ENCODE measurements at regions not wholly inside any gene's neighbourhood (a gene's known extent, or its start where the extent isn't known, plus 50 kb on each side); places are given as distances from the start of the nearest gene placed in this dataset.
"Not testable (repeated sequence)": the region's sequence is repeated elsewhere in the genome, so short reads cannot be mapped to it uniquely, and the experiment has no call there.

- DNase-seq (ENCODE audit: low spot score) = no peak
Measured at GRCh38 chr13:58369936-58370335, 738.4 kb downstream of the PCDH17 start.

GRCh38 chr13:58376349-58376748 is 744.8 kb downstream of the PCDH17 start:
- DNase-seq (ENCODE audit: low spot score) = no peak

DNA sequence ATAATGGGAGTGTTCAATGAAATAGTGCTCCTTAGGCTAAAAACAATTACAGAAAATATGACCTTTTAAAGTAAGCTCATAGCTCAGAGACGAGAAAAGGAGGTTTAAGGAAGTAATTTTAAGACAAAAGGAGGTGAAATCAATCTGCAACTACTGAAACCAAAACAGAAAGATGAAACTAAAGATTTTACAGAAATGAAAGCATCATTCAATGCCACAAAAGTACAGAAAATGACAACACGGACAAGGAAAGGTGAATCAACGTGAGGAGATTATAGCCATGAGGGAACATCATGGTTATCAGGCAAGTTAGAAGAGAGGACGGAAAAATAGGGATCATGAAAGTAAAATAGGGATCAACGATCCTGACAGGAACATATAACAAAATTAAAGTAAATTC is 745.2 kb downstream of the PCDH17 start:
- DNase-seq (ENCODE audit: low spot score) = no peak

GRCh38 chr13:58379221-58379620 is 747.7 kb downstream of the PCDH17 start:
- DNase-seq (ENCODE audit: low spot score) = no peak

- DNase-seq (ENCODE audit: low spot score) = not testable (repeated sequence)
Measured at GRCh38 chr13:58385336-58385735, 753.8 kb downstream of the PCDH17 start.

DNA sequence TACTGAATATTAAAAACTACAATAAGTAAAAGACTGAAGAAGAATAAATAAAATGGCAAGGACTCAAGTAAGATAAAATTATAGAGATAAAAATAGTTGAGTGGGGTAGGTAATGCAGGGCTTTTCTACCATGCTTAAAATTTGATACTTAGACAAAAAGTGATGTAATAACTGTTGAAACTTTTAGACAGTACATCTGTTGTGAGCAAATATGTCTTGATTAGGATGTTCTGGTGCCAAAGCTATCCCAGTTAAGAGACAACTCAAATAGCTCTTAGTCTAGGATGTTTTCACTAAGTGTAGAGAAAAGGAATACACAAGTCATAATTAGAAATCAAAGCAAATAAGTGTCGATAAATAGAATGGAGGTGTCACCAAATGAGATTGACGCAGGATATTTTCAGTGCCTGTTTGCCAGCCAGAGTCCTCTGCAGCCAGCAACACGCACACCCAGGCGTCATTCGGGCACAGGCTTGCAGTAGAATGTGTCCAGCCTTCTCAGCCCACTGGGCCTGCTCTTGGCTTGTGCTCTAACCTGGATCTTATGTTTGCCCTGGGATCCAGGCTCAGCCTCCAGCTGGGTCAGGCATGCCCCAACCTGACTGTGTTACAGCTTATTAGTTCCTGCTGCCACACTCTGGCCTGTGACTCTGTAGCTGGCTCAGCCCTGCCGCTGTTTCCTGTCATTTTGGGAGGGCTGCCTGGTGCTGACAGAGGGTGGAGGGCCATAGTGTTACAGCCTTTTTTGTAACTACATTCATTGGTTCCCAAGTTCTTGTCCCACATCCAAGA is 766.2 kb downstream of the PCDH17 start:
- no peak for DNase-seq (ENCODE audit: low spot score)

DNA sequence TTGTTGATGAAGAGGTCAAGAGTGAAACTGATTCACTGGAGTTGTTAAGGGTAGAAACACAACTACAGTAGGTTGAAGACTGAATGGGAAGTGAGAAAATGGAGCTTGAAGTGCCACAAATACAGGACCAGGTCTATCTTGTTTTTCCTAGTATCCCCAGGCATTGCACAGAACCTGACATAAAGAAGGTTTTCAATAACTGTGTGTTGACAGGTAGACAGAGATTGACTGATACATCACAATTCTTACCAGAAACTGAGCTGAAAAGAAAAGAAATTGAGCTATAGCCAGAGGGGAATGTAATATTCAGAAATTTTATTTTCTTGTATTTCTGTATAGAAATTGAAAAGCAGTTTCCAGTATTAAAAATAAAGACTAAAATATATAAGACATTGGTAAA is 767.7 kb downstream of the PCDH17 start:
- no peak for DNase-seq (ENCODE audit: low spot score)

GRCh38 chr13:58406545-58406944 is 775.0 kb downstream of the PCDH17 start:
- DNase-seq (ENCODE audit: low spot score) = no peak

DNA sequence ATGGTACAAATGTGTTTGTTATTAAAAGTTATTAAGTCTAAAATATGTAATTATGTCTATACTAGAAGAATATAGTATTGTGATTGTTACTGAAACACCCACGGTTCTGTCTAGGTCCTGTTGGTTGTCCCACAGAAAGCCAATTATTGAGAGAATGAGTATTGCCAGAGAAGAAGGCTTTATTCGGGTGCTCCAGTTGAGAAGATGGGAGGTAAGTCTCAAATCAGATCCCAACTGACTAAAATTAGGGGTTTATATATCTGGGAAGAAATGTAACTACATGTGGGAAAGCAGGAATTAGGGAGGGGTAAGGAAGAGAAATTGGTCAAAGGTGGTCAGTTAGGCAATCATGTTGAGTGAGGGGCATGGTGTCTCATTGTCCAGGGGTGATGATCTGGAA is 798.4 kb downstream of the PCDH17 start:
- no peak for DNase-seq (ENCODE audit: low spot score)

GRCh38 chr13:58434943-58435342 is 803.4 kb downstream of the PCDH17 start:
- no peak for DNase-seq (ENCODE audit: low spot score)

GRCh38 chr13:58437427-58437826 is 805.9 kb downstream of the PCDH17 start:
- DNase-seq (ENCODE audit: low spot score) = no peak

GRCh38 chr13:58446979-58447378 is 815.4 kb downstream of the PCDH17 start:
- no peak for DNase-seq (ENCODE audit: low spot score)

GRCh38 chr13:58452123-58452623 is 820.6 kb downstream of the PCDH17 start:
- no peak for DNase-seq (ENCODE audit: low spot score)

DNA sequence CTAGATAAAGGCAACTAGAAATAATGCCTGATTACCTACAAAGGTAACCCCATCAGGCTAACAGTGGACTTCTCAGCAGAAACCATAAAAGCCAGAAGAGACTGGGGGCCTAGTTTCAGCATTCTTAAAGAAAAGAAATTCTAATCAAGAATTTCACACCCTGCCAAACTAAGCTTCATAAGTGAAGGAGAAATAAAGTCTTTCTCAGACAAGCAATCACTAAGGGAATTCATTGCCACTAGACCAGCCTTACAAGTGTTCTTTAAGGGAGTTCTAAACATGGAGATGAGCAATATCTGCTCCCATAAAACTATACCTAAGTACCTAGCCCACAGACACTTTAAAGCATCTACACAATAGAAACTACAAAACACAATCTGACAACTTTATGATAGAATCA is 823.5 kb downstream of the PCDH17 start:
- no peak for DNase-seq (ENCODE audit: low spot score)

GRCh38 chr13:58461217-58461616 is 829.7 kb downstream of the PCDH17 start:
- DNase-seq (ENCODE audit: low spot score) = no peak

DNA sequence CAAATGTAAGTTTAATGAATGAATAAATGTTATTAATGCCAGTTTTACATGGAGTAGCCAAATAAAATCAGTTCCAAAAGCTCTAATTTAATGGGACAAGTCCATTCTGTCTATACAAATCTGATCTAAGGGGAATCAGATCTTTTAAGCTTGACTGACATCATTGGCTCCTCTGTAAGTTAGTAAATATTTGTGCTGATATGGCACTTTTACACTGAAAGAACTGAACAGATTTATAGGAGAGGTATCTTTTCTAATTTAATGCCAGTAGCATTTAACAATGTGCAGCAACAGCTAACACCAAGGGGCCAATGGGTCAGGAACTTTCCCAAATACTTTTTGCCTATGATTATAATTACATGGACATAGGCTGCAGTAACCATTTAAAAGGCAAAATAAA is 832.3 kb downstream of the PCDH17 start:
- DNase-seq (ENCODE audit: low spot score) = no peak

- DNase-seq (ENCODE audit: low spot score) = no peak
Measured at GRCh38 chr13:58467176-58467575, 835.6 kb downstream of the PCDH17 start.

- DNase-seq (ENCODE audit: low spot score) = no peak
Measured at GRCh38 chr13:58472483-58472882, 840.9 kb downstream of the PCDH17 start.

GRCh38 chr13:58474581-58474980 is 843.0 kb downstream of the PCDH17 start:
- no peak for DNase-seq (ENCODE audit: low spot score)

DNA sequence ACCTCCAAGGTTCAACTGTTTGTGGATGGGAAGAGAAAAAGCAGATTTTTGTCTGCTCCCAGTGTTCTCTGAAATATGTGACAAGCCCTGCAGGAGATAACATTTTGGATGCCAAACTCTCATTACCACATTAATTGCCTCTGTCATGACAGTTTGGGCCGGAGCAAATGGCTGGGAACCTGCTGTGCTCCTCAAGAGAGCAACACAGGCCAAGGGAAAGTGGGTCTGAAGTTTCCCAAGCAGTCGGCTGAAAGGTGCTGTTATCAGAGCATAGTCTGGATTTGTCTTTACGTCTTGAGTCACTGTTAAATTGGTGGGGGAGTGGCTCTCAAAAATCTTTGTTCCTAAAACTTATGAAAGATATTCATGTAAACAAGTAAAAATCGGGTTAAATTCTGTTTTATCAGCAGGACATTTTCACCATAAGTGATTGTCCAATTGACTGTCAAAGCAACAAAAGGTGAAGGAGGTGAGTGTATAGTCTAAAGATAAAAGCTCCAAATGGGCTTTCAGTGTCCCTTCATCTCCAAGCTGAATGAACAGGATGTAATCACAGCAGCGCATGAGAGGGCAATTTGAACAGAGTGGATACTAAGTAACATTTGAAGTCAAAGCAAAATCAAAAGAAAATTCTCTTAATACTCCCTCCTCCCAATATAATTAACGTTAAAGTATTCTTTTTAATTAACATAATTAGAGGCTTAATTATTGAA is 844.8 kb downstream of the PCDH17 start:
- DNase-seq (ENCODE audit: low spot score) = no peak

DNA sequence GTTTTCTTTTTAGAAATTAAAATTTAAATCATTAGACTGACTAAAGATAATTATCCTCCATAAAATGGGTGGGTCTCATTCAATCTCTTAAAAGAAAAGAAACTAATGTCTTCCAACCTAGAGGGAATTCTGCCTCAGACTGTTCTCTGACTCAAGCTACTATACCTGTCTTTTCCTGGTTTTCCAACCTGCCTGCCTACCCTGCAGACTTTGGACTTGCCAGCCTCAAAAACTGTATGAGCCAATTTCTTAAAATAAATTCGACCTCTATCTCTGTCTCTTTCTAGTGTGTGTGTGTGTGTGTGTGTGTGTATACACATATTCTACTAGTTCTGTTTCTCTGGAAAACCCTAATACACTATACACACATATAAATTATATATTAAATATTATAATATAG is 847.3 kb downstream of the PCDH17 start:
- no peak for DNase-seq (ENCODE audit: low spot score)

DNA sequence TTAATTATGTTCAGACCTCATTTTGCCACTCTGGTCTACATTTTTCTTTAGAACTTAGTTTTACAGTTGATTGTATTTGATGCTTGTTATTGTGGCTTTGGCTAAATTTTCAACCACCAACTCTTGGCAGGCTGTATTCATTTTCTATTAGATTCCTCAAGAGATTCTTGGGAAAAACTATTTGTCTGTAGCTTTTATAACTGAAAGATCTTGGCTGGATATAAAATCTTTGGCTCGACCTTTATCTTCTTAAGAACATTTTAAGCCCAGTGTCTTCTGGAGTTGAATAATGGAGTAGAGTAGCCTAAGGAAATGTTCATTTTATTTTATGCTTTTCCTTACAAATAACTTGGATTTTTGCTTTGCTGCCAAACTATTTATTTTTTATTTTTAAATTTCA is 848.5 kb downstream of the PCDH17 start:
- DNase-seq (ENCODE audit: low spot score) = no peak

DNA sequence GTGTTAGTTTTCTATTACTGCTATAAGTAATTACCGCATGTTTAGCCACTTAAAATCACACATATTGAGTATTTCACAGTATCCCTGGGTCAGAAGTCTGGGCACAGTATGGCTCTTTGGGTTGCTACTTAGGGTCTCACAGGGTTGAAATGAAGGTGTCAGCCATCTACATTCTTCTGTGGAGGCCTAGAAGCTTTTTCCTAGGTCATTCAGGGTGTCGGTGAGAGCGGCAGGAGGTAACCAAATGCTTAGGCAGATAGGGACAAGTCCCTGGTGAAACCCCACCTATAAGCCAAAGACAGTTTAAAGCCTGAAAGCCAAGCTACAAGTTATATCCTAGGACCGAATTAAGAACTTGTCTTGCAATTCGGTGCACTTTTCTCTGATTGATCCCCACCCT is 856.7 kb downstream of the PCDH17 start:
- no peak for DNase-seq (ENCODE audit: low spot score)

Measured in globus pallidus (tissue), 1 donor.